SK-MEL-5 (cell line): ENCODE measurements at regions not wholly inside any gene's neighbourhood (a gene's known extent, or its start where the extent isn't known, plus 50 kb on each side); places are given as distances from the start of the nearest gene placed in this dataset.

Source experiments
- DNase-seq: peaks from one replicate; pipeline ENCODE4 v3.0.0-alpha.2; 2016; ENCODE audit warnings: low read depth, low spot score
- in situ Hi-C: cut with HindIII; loops from 2 replicates; pipeline ENCODE4 v1.10.0; 2016; ENCODE audit warnings: low sequenced_read_pairs, high pct_unique_total_duplicates, low pct_unique_long_range_greater_than_20kb

DNA sequence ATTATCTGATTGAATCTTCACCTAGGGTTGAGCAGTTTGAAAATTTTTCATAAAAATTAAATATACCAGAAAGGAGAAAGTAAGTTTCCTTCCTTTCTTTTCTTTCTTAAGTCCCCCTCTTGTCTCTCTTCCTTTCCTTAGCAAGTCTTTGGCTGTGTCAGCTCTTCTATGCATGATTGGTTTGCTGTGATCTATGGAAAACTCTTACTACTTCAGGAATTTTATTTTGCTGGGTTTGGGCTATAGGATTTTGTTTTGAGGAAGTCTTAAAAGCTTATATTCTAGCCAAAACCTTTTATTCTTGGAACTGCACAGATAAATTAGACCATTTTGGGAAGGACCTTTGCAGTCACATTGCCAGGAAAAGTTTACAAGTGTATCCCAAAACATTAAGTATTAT is 173.4 kb upstream of the CITED2 start:
- in situ Hi-C loops, result no loop called here
- DNase-seq, result no peak

DNA sequence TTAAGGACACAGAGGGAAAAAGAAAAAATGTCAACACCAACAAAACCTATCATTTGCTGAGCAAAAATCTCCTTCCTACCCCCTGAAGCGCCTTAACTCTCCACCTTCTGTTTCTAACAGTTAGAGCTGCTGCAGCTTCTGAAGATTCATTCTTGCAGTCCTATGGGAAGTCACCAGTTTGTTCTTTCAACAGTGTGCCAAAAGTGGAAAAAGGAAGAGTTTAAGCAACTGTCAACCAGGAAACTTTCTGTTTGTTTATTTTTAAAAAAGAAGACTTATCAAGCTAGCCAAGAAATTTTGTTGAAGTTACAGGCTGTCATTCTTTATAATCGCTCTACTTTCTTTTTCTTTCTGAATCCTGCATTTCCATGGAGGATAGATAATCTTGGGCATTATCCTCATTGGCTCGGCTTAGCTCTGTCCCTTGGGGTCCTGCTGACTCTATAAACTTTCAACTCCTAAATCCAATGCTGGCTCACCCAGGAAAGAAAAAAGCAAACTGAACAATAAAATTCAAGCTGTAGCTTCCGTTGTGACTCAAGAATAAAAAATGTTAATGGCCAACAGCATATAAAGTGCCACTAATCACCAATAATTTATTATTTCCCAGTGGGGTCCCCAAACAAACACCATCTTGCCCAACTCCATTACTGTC is 172.8 kb upstream of the CITED2 start:
- in situ Hi-C loops, result no loop called here
- no peak for DNase-seq

DNA sequence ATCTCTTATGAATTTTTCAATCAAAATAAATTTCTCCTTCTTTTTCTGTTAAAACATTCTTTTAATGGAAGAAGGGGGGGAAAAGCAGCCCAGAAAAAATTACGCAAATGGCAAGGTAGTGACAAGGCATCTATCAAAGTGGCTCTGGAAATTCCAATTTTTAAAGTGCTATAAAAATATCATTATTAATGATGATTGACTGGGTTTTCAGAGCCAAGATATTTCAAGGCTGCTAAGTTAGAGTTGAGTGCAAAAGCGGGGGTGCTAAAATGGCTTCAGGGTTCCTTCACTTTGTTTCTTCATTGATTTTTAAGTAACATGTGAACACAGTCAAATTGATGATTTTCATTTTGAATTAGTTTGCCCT is 171.6 kb upstream of the CITED2 start:
- in situ Hi-C loops, result no loop called here
- no peak for DNase-seq

DNA sequence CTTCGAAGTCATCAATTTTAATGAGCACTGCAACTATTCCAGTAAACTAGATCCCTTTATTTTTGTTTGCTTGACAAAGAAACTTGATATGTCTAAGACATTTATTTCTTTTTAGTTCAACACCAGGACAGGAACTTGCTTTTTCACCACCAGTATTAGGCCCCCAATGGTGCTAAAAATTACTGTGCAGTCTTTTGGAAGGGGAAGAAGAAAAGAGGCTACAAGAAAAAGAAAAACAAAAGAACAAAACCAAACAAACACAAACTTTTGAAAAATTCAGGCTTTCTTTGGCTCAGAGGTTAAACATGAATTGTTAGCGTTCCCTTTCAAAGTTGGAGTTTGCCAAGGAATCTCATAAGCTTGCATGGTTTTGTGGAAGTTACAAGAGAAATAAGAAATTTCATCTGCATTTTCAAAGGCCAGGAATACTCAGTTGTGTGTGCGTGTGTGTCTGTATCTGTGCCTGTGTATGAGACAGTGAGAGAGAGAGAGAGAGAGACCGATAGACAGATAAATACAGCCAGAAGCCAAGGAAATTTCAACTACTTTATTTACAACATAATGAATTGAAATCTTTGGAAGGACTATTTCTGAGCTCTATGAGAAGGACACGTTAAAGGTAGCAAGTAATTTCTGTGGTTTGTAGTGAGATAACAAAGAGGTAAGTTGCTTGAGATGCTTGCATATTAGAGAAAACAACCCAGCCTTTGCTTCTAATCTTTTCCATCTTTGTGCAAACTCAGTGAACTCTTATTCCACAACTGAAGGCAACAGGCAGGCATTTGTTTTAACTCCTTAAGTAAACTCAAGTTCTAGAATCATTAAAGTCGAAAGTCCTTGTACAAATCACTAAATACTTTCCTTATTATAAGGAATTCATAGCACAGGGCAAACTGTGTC is 171.0 kb upstream of the CITED2 start:
- no peak for DNase-seq
- in situ Hi-C loops, result no loop called here

DNA sequence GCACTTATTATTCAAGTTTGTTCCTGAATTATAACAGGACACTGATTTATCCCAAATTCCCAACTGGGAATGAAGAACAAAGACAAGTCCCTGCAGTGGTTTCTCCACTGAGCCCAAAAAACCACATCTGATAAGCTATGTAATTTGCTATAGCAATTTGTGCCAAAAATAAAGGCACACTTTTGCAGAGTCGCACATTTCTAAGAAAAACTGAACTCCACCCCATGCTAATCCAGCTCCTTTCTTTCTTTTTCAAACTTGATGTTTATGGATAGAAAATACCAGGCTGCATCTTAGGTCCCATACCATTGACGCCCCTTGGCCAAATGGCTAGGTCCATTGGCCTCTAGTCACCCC is 170.2 kb upstream of the CITED2 start:
- in situ Hi-C loops, result no loop called here
- DNase-seq, result no peak

DNA sequence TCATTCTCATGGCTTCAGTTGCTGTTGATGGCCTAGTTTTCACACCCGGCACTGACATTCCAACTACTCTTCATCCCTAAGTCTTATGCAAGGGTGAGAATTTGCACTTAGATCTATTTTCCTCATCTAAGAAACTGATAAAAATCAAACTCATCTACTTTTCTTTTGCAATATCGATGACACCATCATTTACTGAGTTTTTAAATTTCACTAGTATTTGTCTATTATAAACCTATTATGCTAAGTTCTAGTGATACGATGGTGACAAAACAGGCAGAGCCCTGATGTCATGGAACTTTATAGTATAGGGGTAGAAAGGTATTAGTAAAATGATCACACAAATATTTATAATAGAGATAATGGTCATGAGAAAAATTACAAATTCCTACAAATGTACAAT is 167.9 kb upstream of the CITED2 start:
- no peak for DNase-seq
- in situ Hi-C loops, result no loop called here

DNA sequence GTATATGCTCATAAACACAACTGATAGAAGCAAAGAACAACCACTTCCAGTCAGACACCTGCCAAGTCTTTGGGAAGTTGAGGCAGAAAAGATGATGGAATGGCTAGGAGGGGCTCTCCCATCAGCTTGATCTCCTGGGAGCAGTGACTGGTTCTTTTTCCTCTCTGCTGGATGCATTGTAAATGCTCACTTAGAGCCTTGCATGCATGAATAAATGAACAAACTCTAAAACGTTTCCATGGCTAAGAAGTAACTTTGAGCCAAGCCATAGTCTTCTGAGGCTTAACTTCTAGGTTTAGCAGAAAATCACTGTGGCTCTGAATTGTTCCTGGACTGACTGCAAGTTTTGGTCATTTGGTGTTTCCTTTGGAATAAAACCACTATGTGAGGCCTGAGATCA is 166.4 kb upstream of the CITED2 start:
- no peak for DNase-seq
- in situ Hi-C loops, result no loop called here

DNA sequence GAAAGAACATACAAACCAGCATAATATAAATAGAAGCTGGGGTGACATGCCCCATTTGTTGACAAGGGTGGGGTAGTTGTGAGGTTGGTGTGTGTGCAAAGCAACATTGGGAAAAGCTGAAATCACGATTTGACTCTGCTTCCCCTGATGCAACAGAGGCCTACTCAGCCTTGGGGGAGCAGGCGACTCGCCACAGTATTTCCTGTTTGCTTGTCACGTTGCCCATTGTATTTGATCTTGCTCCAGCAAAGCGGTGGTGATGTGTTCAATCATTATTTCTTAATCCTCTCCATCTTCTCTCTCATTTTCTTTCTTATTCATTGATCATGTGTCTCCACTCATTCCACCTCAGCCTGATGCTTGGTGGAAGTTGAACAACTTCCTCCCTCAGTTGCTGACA is 165.8 kb upstream of the CITED2 start:
- DNase-seq, result no peak
- in situ Hi-C loops, result no loop called here

DNA sequence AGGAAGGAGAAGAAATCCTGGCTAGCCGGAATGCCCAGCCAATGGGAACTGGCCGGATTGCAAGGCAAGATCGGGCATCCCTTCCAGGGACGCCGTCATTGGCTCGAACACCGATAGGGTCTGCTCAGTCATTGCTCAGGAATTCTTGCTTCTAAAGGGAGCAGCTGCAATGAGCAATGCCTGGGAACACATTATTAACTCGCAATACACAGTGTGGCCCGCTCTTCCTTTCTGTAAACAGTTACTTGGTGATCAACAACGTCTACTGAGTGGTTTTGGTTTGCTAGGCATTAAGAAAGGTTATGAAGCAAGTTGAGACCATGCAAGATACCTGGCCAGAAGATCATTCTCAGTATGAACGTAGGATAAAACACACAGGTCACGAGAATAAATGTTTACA is 165.4 kb upstream of the CITED2 start:
- in situ Hi-C loops, result no loop called here
- no peak for DNase-seq

DNA sequence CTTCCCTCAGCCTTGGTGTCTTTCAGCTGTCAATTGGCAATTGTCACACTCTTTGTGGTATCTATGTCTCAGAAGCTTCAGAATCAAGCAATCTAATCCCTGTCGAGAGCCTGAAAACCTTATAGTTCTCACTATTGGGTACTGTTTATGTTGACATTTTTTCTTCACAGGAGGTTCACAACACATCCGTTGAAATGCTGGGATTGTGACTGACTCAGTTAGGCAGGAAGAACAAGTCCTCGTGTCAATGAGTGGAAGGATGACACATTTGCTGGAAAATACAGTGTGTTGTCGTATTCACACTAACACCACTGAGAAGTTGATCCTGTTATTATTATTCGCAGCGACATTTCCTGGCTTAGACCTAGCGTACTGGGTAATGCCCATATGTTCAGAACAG is 163.9 kb upstream of the CITED2 start:
- DNase-seq, result no peak
- in situ Hi-C loops, result no loop called here

DNA sequence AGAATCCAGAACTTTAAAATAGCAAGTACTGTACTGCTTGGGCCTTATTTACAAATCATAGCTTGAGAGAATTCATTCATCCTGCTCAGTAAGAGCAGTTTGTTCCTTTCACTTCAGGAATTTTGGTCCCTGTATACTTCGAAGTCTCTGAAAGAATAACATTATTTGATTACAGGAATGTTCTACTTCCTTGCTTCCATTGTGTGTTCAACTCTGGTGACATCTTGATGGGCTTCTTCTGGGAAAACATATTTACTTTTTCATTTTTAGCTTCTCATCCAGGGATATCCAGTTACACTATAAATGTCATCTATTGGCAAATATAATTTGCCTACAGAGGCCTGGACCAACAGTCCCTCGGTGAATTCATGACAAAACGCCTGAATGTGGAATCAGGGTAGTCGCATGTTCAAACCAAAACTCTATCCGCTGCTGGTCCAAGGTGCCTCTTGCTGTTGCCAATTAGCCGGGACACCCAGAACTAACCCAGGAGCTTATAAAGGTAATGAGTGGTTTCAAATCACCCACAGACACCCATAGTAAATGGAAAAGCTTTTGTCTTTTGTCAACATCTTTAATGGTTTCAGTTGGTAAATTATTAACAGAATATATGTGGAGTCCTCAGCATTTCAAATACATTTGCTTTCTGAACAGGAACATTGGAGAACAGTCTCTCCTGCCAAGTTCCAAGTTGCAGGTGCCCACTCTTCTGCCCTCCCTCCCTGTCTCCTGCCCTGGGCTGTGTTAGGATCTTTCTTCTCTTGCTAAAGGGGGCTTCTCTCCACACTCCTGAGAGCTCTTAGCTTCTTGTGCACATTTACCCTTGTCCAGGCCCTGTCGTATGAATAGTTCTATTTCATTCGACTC is 162.5 kb upstream of the CITED2 start:
- in situ Hi-C loops, result no loop called here
- DNase-seq, result no peak

DNA sequence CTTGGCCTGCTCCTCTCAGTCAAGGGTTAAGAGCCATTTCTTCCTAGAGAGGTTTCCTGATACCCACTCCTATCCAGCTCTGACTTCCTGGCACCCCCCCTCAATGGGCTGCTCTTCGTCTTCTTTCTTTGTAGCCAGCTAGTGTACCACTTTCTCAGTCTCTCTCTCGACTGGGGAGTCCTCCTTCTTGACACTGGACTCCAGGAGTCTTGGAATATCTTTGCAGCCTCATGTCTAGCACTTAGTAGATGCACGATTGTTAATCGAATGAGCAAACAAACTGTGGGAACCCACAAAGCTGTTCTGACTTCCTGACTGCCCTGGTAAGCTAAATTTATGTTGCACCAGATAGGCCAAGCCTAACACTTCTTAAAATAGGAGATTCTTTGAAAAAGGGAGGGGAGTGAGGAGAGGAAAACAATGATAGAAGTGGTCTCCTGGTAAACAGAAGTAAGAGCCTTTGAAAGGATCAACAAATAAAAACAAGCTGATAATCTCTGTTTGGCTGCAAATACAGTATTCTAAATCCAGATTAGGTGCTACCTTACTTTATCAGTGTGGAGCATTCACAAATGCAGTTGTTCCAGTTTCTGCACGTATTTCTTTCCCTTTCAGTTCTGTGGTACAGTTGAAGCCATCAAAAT is 160.1 kb upstream of the CITED2 start:
- in situ Hi-C loops, result no loop called here
- DNase-seq, result no peak

DNA sequence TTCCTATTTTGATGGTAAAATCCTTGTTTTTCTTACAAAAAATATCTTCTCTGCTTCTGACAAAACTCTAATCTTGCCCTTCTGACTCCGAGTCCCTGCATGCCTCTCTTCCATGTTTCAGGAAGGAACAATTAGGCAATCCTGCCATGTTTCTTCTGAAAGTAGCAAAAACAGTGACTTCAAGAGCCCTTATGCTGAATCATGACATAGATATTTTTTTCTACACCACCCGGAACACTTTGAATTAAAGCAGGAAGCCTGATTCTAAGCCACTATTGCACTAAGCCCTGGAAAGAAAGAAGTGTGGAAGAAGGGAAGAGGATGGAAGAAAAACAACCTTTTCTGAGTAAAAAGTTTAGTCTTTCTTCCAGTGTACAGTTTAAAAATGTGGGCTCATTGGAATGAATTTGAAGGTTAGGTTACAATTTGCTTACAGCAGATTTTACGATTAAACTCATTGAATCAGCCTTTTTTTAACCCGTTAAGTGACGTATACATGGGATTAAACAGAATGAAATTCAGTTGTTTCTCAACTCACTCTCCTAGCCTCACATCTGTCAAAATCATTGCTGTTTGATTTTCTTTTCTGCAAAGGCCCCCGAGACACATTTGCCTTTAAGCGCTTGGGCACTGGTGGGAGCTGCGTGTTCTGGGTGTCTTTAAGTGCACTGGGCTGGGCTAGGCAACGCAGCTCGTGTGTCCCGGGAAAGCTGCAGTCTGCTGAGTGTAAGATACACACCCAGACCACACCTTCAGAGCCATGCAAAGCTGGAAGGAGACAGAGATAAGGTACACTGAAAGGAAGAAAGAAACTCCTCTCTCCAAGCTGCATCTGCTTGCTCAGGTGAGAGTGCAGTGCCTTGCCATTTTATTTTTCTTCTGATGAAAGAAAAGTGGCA is 159.4 kb upstream of the CITED2 start:
- DNase-seq, result no peak

DNA sequence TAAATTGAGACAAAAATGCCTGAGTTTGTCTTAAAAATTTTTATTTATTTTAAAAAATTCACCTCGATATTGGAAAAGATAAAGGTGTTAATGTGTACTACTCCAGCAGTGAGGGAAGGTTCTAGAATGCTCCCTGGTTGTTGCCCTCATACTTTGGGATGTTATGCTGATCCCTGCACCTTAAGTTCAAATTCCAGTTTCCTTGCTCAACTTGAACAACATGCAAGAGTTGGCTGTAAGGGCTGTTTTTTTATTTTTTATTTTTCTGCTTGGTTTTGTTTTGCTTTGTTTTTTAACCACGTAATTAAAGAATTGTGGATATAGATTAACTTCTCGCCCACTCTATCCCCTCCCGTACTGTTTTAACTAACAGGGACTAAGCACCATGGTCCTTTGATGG is 158.7 kb upstream of the CITED2 start:
- no peak for DNase-seq
- in situ Hi-C loops, result no loop called here

More for the DNA sequence above, 159.4 kb upstream of the CITED2 start:
- in situ Hi-C loops, result no loop called here

DNA sequence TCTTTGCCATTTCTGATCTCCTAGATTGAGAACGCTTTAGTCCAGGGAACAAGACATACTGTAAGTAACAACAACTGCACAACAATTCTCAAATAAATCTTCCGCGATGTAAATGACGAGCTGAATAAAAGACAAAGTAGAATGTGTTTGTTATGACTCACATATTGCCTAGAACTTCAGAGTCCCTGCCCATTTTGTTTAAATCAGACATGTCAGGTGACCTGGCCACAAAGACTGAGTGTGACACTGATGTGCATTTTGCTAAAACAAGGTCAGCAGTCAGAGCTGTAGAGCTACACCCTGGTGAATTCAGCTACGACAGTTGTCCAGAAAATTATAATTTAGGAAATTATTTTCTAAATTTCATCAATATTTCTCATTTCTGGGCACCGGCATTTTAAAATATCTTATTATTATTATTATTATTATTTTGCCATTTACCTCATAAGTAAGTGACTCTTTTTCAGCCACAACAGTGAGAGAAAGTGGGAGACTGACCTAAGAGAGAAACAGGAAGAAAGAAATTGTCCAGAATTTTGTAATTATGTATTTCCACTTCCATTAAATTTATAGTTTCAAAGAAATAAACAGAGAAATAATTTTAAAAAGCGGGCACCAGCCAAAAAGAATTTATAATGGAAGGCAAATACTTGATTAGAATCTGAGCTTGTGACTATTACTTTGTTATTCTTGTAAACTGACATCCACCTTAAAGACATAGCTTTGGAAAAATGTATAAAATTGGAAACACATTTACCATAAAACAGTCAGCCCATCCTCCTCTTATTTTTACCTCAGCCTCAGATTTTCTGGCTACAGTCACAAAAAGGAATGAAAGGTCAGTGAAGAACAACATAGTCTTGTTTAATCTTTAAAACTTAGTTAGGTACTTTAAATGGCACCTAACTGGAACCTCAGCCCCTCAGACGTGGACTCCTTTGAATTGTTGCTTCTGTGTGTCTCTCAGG is 157.0 kb upstream of the CITED2 start:
- DNase-seq, result peak; percentile 68
- in situ Hi-C loops, result no loop called here

DNA sequence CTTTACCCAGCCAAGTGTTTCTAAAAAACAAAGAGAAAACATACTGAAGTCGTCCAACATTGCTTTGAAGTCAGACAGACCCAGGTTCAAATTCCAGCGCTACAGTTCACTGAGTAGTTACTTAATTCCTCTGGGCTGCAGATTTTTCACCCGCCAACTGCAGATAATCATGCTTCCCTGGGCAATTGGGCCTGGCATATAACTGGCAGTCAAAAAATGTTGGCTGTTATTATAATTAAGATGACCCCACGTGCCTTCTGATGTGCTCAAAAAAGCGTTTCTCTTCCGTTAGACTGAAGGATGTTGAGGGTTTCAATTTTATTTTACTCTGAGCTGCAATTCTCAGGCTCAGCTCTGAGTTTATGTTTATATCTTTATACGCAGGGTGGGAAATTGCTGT is 156.1 kb upstream of the CITED2 start:
- no peak for DNase-seq
- in situ Hi-C loops, result no loop called here
